ENCODE measurements at regions not wholly inside any gene's neighbourhood (a gene's known extent, or its start where the extent isn't known, plus 50 kb on each side); places are given as distances from the start of the nearest gene placed in this dataset.

- no peak for DNase-seq
Observed at GRCh38 chr6:181049-181654, 111.1 kb upstream of the DUSP22 start.

- DNase-seq: no peak
Observed at GRCh38 chr6:183668-184067, 108.6 kb upstream of the DUSP22 start.

GRCh38 chr6:184161-184700 lies 108.1 kb upstream of the DUSP22 start:
- no peak for DNase-seq

- DNase-seq: no peak
Observed at GRCh38 chr6:186340-186965, 105.8 kb upstream of the DUSP22 start.

- DNase-seq: no peak
Observed at GRCh38 chr6:187210-187861, 105.0 kb upstream of the DUSP22 start.

GRCh38 chr6:188821-189655 lies 103.2 kb upstream of the DUSP22 start:
- no peak for DNase-seq

GRCh38 chr6:189676-190075 lies 102.6 kb upstream of the DUSP22 start:
- DNase-seq: no peak

GRCh38 chr6:190596-191395 lies 101.5 kb upstream of the DUSP22 start:
- DNase-seq: no peak

GRCh38 chr6:191487-192312 lies 100.6 kb upstream of the DUSP22 start:
- no peak for DNase-seq

GRCh38 chr6:192313-192664 lies 100.0 kb upstream of the DUSP22 start:
- no peak for DNase-seq

- no peak for DNase-seq
Observed at GRCh38 chr6:193180-193579, 99.1 kb upstream of the DUSP22 start.

- no peak for DNase-seq
Observed at GRCh38 chr6:193773-194310, 98.4 kb upstream of the DUSP22 start.

GRCh38 chr6:195861-196360 lies 96.4 kb upstream of the DUSP22 start:
- DNase-seq: no peak

GRCh38 chr6:196543-196942 lies 95.7 kb upstream of the DUSP22 start:
- DNase-seq: no peak

- DNase-seq: no peak
Observed at GRCh38 chr6:203661-204060, 88.6 kb upstream of the DUSP22 start.

GRCh38 chr6:206264-206663 lies 86.0 kb upstream of the DUSP22 start:
- no peak for DNase-seq

- DNase-seq: no peak
Observed at GRCh38 chr6:208364-208763, 83.9 kb upstream of the DUSP22 start.

- DNase-seq: no peak
Observed at GRCh38 chr6:208938-209337, 83.3 kb upstream of the DUSP22 start.

- DNase-seq: no peak
Observed at GRCh38 chr6:209432-210103, 82.7 kb upstream of the DUSP22 start.

GRCh38 chr6:210104-210456 lies 82.2 kb upstream of the DUSP22 start:
- no peak for DNase-seq
